LNCaP clone FGC (cell line): ENCODE measurements at regions not wholly inside any gene's neighbourhood (a gene's known extent, or its start where the extent isn't known, plus 50 kb on each side); places are given as distances from the start of the nearest gene placed in this dataset.

ENCODE experiments used
- DNase-seq: peaks from one replicate; pipeline ENCODE4 v3.0.0-alpha.2; 2011; ENCODE audit warnings: low read depth
- H3K4me3 ChIP-seq: 2 replicates; pipeline ENCODE4 v1.5.1; 2011; ENCODE audit warnings: mild to moderate bottlenecking, low read depth, low read length, control low read depth
- CTCF ChIP-seq: IDR thresholded peaks from 2 replicates; pipeline ENCODE4 v1.5.1; 2012; ENCODE audit warnings: mild to moderate bottlenecking; ENCODE audit not compliant: control insufficient read depth, insufficient read depth; ENCODE audit errors: extremely low read depth

GRCh38 chr9:135240222-135240621 lies 152.8 kb downstream of the OLFM1 start:
- no peak for TF ChIP-seq CTCF
- H3K4me3 ChIP-seq, result no peak overlapping the region
- DNase-seq, result no peak

DNA sequence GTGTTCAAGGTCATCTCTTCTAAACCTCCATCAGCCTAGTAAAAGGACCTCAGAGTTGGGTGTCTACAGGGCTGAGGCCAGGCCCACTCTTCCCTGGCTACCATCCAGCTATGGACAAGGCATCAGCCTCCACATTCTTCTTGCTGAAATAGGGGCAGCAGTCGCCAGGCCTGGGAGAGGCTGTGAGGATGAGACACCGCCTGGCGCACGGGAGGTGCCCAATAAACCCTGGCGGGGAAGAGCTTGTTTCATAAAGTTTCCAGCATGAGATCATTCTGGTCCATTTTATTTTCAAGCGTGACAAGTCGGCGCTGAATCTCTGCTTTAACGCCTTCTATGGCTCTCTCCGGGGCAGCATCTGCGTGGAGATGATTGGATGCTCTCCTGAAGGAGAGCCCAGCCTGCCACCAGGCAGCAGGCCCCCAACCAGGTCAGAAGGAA lies 153.4 kb downstream of the OLFM1 start:
- no peak for TF ChIP-seq CTCF
- H3K4me3 ChIP-seq, result no peak overlapping the region
- no peak for DNase-seq

DNA sequence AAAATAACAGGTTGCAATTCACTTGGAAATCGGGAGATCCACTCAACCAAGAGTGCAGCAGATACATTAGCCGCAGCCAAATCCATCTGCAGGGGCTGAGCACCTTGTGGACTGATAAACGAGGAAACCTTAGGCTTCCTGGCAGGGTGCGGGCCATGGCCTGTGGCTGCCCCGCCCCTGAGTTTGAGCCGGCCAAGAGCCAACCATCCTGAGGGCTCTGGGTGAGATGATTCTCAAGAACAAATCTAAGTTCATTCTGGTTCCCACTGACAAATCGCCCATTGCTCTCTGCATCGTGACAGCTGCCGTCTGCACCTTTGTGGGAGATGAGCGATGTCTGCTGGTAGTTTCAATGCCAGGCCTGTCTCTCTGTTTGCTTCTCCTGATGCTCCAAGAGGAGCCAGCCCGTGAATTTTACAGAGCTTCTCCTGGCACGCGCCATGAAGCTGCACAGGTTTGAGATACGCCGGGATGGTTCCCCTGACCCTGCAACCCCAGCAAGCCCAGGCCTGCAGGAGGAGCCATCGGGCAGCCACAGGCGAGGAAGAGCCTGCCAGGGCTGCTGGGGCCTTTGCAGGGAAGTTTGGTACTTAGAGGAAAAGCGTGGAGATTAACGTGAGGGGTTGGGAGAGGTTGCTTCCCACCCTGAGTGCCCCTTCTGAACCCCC lies 154.0 kb downstream of the OLFM1 start:
- no peak for DNase-seq
- no peak overlapping the region for H3K4me3 ChIP-seq
- TF ChIP-seq CTCF, result peak; percentile 53

GRCh38 chr9:135242049-135242396 lies 154.6 kb downstream of the OLFM1 start:
- DNase-seq, result no peak

DNA sequence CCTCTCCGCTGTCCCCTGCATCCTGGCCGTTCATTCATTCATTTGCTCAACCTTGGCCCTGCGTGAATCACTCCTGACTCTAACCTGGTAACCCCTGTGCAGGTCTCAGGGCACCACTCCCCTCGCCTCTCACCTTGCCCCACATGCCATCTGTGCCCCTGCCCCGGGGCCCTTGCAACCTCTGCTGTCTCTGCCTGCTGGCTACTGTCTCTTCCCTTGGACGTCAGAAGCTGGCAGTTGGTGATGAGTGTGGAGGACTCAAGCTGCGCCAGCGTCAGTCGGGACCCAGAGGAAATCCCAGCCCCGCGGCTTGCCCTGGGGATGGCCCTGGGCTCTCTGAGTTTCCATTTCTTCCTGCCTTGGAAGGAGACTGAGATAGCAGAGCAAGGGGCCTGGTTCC lies 154.9 kb downstream of the OLFM1 start:
- TF ChIP-seq CTCF, result no peak

More at GRCh38 chr9:135242049-135242396, 154.6 kb downstream of the OLFM1 start:
- H3K4me3 ChIP-seq, result no peak overlapping the region
- TF ChIP-seq CTCF, result no peak

DNA sequence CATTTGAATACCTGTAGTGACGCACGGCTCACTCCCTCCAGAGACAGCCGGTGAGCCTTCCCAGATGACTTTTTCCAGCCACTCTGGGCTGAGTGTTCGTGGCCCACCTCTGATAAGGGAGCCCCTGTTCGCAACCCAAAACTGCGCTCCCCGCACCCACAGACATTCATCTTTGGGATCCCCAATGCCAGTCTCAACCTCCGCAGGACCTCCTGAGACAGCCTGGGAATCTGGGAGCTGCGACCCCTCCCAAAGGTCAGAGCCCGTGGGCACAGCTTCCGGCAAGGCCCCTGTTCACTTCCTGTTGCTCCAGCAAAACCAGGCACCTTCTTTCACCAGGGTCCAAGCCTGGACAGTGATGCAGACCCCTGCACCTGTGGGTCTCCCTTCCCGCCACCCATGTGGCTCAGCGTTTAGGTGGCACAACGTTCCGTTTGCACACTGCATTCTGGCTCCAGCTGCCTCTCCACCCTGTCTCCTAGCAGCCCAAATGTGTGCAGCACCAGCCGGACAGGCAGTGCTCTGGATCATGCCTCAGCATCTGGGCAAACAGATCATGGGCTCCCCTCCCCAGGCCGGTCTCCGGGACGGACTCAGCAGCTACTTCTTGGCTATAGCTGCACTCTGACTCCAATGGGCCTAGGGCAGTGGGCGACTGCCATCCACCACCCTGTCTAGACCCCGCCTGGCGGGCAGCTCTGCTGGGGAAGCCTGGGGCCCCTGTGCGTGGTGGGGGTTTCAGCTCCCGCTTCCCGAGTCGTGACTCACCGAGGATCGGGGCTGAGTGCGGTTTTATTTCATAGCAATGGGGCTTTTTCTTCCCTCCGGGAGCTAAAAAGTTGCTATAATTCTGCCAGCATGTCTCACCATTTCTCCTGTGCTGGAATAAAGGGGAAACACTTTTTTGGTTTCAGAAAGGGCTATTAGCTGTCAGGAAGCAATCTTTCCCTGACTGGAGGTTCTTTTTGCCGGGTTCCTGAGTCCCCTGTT lies 156.0 kb downstream of the OLFM1 start:
- H3K4me3 ChIP-seq, result no peak overlapping the region
- no peak for TF ChIP-seq CTCF
- no peak for DNase-seq

More for the DNA sequence above, 154.9 kb downstream of the OLFM1 start:
- H3K4me3 ChIP-seq, result no peak overlapping the region
- DNase-seq, result no peak
